ENCODE measurements at regions not wholly inside any gene's neighbourhood (a gene's known extent, or its start where the extent isn't known, plus 50 kb on each side); places are given as distances from the start of the nearest gene placed in this dataset.
"Not testable (repeated sequence)": the region's sequence is repeated elsewhere in the genome, so short reads cannot be mapped to it uniquely, and the experiment has no call there.

GRCh38 chr7:52573141-52573540 is 462.3 kb upstream of the POM121L12 start:
- not testable (repeated sequence) for DNase-seq

- DNase-seq, result no peak
Measured at GRCh38 chr7:52571026-52571425, 464.4 kb upstream of the POM121L12 start.

GRCh38 chr7:52569151-52569550 is 466.3 kb upstream of the POM121L12 start:
- no peak for DNase-seq

- DNase-seq, result no peak
Measured at GRCh38 chr7:52565974-52566373, 469.5 kb upstream of the POM121L12 start.

GRCh38 chr7:52555805-52556204 is 479.6 kb upstream of the POM121L12 start:
- DNase-seq, result no peak

- no peak for DNase-seq
Measured at GRCh38 chr7:52547308-52547910, 488.0 kb upstream of the POM121L12 start.

GRCh38 chr7:52541198-52541765 is 494.2 kb upstream of the POM121L12 start:
- not testable (repeated sequence) for DNase-seq

- no peak for DNase-seq
Measured at GRCh38 chr7:52540041-52540440, 495.4 kb upstream of the POM121L12 start.

GRCh38 chr7:52539414-52539813 is 496.0 kb upstream of the POM121L12 start:
- no peak for DNase-seq

- DNase-seq, result no peak
Measured at GRCh38 chr7:52537051-52537450, 498.4 kb upstream of the POM121L12 start.

GRCh38 chr7:52525772-52526341 is 509.6 kb upstream of the POM121L12 start:
- no peak for DNase-seq

- DNase-seq, result no peak
Measured at GRCh38 chr7:52518869-52519268, 516.6 kb upstream of the POM121L12 start.

GRCh38 chr7:52512656-52513055 is 522.8 kb upstream of the POM121L12 start:
- DNase-seq, result no peak

GRCh38 chr7:52507546-52508255 is 527.7 kb upstream of the POM121L12 start:
- no peak for DNase-seq

GRCh38 chr7:52506325-52506724 is 529.1 kb upstream of the POM121L12 start:
- no peak for DNase-seq

GRCh38 chr7:52504561-52504960 is 530.9 kb upstream of the POM121L12 start:
- DNase-seq, result no peak

- DNase-seq, result no peak
Measured at GRCh38 chr7:52502281-52502680, 533.2 kb upstream of the POM121L12 start.

- DNase-seq, result no peak
Measured at GRCh38 chr7:52501696-52502095, 533.7 kb upstream of the POM121L12 start.

- no peak for DNase-seq
Measured at GRCh38 chr7:52500841-52501240, 534.6 kb upstream of the POM121L12 start.

- DNase-seq, result no peak
Measured at GRCh38 chr7:52498366-52498765, 537.1 kb upstream of the POM121L12 start.

GRCh38 chr7:52486267-52486666 is 549.2 kb upstream of the POM121L12 start:
- DNase-seq, result no peak

GRCh38 chr7:52482076-52482475 is 553.4 kb upstream of the POM121L12 start:
- no peak for DNase-seq

- DNase-seq, result no peak
Measured at GRCh38 chr7:52481571-52481970, 553.9 kb upstream of the POM121L12 start.

- no peak for DNase-seq
Measured at GRCh38 chr7:52479990-52480389, 555.4 kb upstream of the POM121L12 start.
